ENCODE measurements at regions not wholly inside any gene's neighbourhood (a gene's known extent, or its start where the extent isn't known, plus 50 kb on each side); places are given as distances from the start of the nearest gene placed in this dataset.
"Not testable (repeated sequence)": the region's sequence is repeated elsewhere in the genome, so short reads cannot be mapped to it uniquely, and the experiment has no call there.

DNA sequence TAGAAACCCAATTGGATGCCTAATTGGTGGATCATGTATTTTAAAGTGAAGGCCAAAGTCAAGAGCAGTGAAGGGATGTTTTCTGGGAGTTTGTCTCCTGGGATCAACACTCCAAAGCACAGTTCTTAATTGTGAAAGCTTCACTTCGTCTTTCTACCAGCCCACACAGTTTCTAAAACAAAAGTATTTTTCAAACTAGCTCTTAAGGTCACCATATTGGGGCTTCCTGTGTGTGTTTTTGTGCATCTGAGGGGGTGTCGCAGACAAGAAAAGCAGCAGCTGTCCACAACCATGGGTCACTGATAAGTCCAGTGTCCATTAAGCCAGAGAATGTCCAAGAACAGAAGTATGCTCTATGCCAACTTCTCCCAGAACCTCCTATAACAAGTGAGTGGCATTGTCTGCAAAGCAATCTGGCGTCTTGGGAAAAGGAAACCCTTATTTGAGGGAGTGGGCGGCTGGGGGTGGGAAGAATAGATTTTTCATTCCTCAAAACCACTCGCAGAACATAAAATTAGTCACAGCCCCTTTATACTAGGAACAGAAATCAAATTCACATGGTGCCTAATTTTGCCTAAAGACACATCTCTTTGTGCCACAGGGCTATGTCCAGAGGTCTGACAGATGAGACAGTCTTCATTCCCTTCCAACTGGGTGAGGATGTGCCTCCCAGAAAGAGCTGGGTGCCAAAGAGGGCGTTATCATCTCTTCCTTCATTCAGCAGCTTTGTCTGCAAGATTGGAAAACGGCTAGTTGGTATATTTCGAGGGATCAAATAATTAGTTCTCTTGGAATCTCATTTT is 610.4 kb downstream of the BCOR start:
- DNase-seq = no peak

- no peak for DNase-seq
These were observed 609.8 kb downstream of the BCOR start for GRCh38 chrX:39487969-39488330.

DNA sequence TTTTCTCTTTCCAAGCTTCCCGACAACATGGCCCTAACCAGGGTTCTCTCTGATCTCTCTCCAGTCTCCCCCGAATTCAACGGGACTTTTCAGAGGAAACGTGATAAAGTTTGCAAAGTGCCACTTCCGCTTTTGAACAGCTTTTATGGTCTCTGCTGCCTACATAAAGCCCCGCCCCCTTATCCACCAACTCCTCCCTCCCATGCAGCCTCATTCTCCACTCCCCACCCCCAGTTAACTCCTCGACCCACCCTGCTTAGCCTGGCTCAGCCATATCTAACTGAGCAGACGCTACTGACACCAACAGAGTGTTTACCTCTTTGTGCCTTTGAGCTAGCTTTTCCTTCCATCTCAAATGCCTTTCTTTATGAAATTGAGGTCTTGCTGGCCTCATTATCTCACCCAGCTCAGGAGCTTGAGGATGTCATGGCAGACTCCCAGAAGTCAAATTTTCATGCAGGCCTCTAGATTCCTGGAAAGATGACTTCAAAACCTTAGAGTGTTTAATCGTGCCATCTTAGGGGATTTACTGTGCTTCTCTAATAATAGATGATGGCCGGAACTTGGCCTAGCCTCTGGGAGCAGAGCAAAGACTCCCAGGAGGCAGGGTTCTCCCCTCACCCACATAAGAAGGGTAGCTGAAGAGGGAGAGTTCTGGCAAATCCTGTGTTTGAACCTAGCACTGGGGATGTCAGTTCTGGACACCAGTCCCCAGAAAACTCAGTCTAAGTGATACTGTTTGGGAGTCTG is 606.0 kb downstream of the BCOR start:
- no peak for DNase-seq

GRCh38 chrX:39492497-39493162 is 605.1 kb downstream of the BCOR start:
- no peak for DNase-seq

DNA sequence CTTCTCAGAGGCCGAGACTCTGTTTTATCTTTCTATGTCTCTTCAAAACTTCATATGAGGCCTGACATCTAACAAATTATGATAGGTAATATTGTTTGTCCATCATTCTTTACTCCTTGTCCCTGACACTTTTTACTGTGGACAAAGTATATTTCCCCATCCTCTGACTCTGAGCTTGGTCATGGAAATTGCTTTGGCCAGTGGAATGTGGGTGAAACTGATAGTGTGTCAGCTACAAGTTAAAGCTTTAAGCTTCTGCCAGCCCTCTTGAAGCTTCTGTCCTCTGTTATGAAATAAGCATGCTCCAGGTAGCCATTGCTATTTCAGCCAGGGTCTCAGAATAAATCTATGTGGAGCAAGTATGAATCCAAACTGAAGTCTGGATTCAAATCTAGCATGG is 604.6 kb downstream of the BCOR start:
- DNase-seq = no peak

DNA sequence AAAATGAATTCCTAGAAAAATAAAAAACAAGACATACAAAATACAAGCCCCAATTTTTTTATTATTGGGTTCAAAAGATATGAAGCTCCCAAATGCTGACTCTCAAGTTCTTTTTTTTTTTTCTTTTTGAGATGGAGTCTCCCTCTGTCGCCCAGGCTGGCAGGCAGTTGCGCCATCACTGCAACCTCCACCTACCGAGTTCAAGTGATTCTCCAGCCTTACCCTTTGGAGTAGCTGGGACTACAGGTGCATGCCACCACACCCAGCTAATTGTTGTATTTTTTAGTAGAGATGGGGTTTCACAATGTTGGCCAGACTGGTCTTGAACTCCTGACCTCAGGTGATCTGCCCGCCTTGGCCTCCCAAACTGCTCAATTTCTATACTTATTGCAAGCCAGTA is 600.6 kb downstream of the BCOR start:
- DNase-seq = not testable (repeated sequence)

DNA sequence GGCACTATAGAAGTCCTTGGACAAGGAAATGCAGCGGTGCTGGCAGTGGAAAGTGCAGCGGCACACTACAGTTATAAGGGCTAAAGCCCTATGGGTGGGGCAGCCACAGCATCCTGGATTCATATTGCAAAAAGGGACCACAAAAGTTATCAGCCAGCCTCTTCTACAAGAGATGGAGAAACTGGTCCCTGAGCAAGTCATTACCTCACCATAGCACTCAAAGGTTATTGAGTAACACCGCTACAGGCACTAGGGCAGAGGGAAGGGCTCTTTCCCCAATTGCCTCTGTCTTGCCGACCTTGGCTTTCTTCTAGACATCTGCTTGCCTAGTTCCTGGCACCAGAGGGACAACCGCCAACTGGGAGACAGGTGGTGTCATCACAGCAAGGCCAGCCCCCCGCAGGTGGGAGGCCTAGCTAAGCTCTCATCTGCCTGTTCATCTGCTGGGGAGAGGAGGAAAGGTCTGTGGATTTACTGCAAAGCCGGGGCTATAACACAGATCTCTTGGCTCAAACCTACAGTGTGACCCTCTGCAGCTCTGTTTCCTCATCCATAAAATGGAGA is 600.0 kb downstream of the BCOR start:
- peak; percentile 70 for DNase-seq

- DNase-seq = no peak
These were observed 597.8 kb downstream of the BCOR start for GRCh38 chrX:39499996-39500395.

DNA sequence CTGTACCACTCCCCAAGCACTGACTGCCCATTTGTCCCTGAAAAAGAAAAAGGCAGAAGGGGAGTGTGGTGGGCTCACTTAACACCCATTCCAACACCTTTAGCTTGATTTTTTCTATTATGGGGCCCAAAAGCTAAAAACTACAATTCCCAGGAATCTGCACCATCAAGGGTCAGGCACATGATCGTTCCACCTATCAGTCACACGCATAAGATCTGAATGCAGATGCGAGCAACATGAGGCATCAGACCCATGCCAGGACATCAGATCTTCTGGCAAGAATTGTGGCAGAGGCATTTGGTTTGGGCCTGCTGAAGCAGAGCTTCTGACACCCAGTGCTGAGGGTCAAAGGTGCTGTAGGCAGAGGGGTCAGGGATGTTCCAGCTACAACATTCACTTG is 595.9 kb downstream of the BCOR start:
- no peak for DNase-seq

GRCh38 chrX:39502486-39502885 is 595.3 kb downstream of the BCOR start:
- no peak for DNase-seq

GRCh38 chrX:39504227-39504626 is 593.5 kb downstream of the BCOR start:
- DNase-seq = no peak

- no peak for DNase-seq
These were observed 592.9 kb downstream of the BCOR start for GRCh38 chrX:39504850-39505259.

DNA sequence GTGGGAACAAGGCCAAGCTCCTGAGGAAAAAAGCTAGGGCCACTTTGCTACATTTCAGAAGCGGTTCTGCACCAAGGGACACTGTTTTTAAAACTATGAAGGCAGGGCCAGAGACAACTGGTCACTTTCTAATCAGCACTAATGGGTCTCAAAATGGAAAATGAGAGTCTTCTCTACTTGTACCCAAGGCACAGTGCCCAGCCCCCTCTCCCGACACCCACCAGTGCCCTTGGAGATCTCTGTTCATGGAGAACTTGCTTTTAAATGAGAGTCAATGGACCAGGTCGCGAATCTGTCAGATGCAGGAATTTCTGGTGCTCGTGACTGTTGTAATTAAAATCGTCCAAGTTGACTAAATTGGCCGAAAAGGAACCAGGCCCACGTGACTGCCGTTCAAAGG is 591.6 kb downstream of the BCOR start:
- no peak for DNase-seq

DNA sequence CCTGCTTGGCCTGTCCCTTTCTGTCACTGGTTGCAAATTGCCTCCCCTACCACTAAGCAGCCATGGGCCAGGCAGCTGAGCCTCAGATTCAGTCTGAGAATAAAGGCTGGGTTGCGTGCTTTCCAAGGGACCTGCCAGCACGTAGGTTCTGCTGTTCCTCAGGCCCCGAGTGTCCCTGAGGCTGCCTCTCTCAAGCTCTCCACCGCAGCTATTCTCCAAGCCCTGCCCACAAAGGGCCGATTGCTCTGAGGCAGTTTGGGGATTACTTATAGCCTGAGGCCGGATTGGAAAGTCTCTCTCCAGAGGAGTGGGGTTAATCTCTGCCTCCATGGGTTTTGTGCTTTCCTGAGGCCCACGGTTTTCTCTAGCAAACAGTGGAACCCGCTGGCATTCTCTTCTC is 590.7 kb downstream of the BCOR start:
- DNase-seq = no peak

DNA sequence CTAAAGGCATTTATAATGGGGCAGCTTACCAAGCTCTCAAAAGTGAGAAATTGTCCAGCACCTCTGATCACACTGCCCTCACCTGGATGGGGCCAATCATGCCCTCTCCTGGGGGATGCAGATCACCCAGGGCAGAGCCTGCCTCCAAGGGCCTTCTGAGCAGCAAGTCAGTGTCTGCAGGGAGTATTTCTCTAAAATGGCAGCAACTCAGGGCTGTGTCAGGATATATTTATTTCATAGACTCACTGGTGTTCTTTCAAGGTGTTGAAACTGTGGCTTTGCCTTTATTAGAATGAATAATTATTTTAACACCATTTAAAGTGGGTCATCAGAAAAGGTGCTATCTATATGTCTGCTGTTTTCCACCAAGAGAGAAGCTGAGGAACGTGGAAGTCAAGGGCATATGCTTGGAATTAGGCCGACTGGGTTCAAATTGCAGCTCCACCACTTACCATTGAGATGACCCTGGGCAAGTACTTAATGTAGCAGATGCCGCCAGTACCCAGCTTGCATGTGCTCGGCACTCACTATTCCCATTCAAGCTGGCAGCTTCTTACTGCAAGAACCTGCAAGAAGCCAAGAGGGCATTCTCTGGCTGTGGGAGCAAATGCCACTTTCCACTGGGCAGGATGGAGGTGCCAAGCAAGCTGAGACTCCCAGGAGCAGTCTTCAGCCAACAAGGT is 590.0 kb downstream of the BCOR start:
- no peak for DNase-seq

DNA sequence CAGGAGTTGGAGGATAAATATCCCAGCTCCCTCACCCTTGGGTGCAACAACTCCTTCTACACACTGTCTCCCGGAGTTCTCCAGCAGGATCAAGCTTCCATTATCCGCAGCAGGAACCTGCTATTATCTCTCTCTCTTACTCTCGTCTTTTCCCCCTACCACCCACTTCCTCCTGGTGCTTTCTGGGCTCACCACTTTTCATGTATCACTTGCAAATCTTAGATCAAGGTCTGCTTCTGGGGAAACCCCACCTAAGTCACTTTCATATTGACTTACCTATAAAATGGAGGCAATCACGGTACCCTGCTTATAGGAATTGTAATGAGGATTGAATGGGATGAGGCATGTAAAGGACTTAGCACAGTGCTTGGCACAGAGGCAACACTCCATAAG is 589.5 kb downstream of the BCOR start:
- DNase-seq = no peak

- DNase-seq = no peak
These were observed 588.6 kb downstream of the BCOR start for GRCh38 chrX:39509157-39509556.

DNA sequence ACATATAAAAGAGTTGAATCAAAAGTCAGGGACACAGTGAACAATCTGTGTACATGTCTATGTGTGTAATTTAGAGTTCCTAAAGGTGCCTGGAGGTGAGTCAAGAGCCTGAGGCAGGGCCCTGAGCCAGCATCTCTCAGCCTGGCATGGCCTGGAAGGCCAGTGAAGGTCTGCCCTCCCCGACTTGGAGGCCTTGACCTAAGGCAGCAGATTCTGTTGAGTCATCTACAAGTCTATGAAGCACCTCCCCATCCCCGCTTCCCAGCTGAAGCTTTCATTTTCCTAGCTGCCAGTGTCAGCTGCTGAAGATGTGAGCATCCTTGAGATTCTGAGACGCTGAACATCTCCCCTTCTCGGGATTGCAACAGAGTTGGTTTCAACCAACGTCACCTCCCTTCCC is 583.9 kb downstream of the BCOR start:
- DNase-seq = no peak

DNA sequence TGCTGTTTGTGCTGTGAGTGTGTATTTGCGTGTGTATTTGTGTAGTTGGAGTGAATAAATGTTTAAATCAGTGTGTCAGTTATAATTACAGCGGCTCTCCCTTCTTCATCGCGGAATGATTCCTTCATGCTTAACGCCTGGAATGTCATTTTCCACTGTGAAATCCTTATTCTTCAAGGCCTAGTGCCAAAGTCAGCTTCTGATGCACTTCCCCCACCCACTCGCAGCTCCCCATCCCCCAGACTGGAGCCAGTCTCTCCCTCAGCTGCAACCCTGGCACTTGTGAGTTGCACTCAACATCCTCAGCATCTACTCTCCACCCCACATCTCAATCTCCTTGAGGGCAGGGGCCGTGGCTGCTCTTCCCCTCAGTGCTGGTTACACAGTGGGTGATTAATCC is 583.0 kb downstream of the BCOR start:
- DNase-seq = no peak

DNA sequence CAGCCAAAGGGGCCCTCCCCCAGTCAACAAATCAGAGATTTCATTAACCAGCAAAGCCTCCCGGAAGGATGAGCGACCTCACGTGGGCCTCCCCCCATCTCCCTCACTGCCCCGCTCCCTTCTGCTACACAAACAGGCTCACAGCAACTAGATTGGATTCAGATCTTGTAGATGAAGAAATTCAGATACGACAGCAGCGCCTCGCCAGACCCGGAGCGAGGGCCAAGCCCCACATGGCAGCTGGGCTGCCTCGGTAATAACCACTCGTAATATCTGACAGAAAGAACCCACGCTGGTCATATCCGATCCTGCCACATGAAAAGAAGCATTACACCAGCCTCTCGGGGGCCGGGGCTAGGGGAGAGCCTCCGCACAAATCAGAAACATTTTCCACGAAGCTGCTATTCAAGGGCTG is 581.3 kb downstream of the BCOR start:
- DNase-seq = no peak

DNA sequence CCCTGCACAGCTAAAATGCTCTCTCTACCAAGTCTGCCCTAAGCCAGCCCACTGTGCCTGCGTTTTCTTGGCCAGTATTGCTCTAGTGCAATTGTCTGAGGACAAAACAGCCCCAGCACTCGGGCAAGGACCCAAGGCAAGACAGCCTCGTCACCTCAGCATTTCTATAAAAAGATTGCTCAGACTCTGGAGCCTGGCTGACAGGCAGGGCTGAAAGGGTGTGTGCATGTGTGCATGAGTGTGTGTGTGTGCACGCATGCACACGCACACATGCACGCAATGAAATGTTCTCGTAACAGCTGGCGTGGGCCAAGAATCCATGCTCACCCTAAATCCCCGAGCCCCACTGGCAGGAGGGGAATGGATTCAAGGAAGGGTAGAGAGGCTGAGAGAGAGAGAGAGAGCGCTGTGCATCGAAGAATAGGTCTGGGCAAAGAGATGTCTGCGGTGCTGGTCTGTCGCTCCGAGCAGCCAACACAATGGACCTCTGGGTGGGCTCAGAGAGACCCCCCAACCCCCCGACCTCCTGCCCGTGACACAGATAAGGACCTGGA is 579.2 kb downstream of the BCOR start:
- DNase-seq = no peak

GRCh38 chrX:39519030-39519488 is 578.7 kb downstream of the BCOR start:
- DNase-seq = peak; percentile 66

All from NCI-H2171 (cell line).